ENCODE measurements at regions not wholly inside any gene's neighbourhood (a gene's known extent, or its start where the extent isn't known, plus 50 kb on each side); places are given as distances from the start of the nearest gene placed in this dataset.

GRCh38 chr10:9305018-9305655, 1250.6 kb downstream of the GATA3 start:
- H3F3A ChIP-seq (ENCODE audit: insufficient read depth): no peaks in the 10 kb centered on the region
- TF ChIP-seq EZH2phosphoT487 (conservative IDR thresholded peaks at IDR 0.05; ENCODE audit: low read length) (no peak), CTCF (IDR thresholded peaks at IDR 0.05; ENCODE audit: insufficient read depth, low read length, poor library complexity, severe bottlenecking) (peak; percentile 39)
- no peak overlapping the region for H2AFZ ChIP-seq (ENCODE audit: low read depth, low read length, severe bottlenecking)
- H3K79me2 ChIP-seq (ENCODE audit: insufficient read depth, low read length): no peaks in the 10 kb centered on the region
- H3K27me3 ChIP-seq (ENCODE audit: low read length): no peaks in the 10 kb centered on the region
- H3K4me2 ChIP-seq (ENCODE audit: low read depth, low read length, poor library complexity, severe bottlenecking): no peak overlapping the region
- no peaks in the 10 kb centered on the region for H3K9me2 ChIP-seq (replicated peaks; ENCODE audit: insufficient read depth, low read length)
- H4K20me1 ChIP-seq (ENCODE audit: low read depth, low read length): no peaks in the 10 kb centered on the region
- H3K36me3 ChIP-seq (ENCODE audit: low read length): no peaks in the 10 kb centered on the region
- no peak overlapping the region for H3K4me3 ChIP-seq (ENCODE audit: insufficient read depth, low read length, poor library complexity, severe bottlenecking)
- H3K9me3 ChIP-seq (ENCODE audit: insufficient read depth, low read length): no peaks in the 10 kb centered on the region
- H3K9ac ChIP-seq (ENCODE audit: low read length): no peak overlapping the region
- H3K27ac ChIP-seq (ENCODE audit: low read depth, low read length): no peak overlapping the region

- no peak overlapping the region for H2AFZ ChIP-seq (ENCODE audit: low read depth, low read length, severe bottlenecking)
- no peaks in the 10 kb centered on the region for H3K79me2 ChIP-seq (ENCODE audit: insufficient read depth, low read length)
- H3K9me3 ChIP-seq (ENCODE audit: insufficient read depth, low read length): no peaks in the 10 kb centered on the region
- H3K27me3 ChIP-seq (ENCODE audit: low read length): no peaks in the 10 kb centered on the region
- H3F3A ChIP-seq (ENCODE audit: insufficient read depth): no peaks in the 10 kb centered on the region
- no peak overlapping the region for H3K9ac ChIP-seq (ENCODE audit: low read length)
- no peak for TF ChIP-seq CTCF (IDR thresholded peaks at IDR 0.05; ENCODE audit: insufficient read depth, low read length, poor library complexity, severe bottlenecking)
- TF ChIP-seq EZH2phosphoT487 (conservative IDR thresholded peaks at IDR 0.05; ENCODE audit: low read length): no peak
- no peaks in the 10 kb centered on the region for H3K9me2 ChIP-seq (replicated peaks; ENCODE audit: insufficient read depth, low read length)
- no peaks in the 10 kb centered on the region for H4K20me1 ChIP-seq (ENCODE audit: low read depth, low read length)
- no peak overlapping the region for H3K4me3 ChIP-seq (ENCODE audit: insufficient read depth, low read length, poor library complexity, severe bottlenecking)
- H3K36me3 ChIP-seq (ENCODE audit: low read length): no peaks in the 10 kb centered on the region
- no peak overlapping the region for H3K4me2 ChIP-seq (ENCODE audit: low read depth, low read length, poor library complexity, severe bottlenecking)
- no peak overlapping the region for H3K27ac ChIP-seq (ENCODE audit: low read depth, low read length)
Observed at GRCh38 chr10:9311702-9312499, 1257.4 kb downstream of the GATA3 start.

- no peaks in the 10 kb centered on the region for H3K36me3 ChIP-seq (ENCODE audit: low read length)
- no peaks in the 10 kb centered on the region for H3F3A ChIP-seq (ENCODE audit: insufficient read depth)
- H2AFZ ChIP-seq (ENCODE audit: low read depth, low read length, severe bottlenecking): no peak overlapping the region
- TF ChIP-seq CTCF (IDR thresholded peaks at IDR 0.05; ENCODE audit: insufficient read depth, low read length, poor library complexity, severe bottlenecking) (no peak), EZH2phosphoT487 (conservative IDR thresholded peaks at IDR 0.05; ENCODE audit: low read length) (no peak)
- no peaks in the 10 kb centered on the region for H3K9me2 ChIP-seq (replicated peaks; ENCODE audit: insufficient read depth, low read length)
- H4K20me1 ChIP-seq (ENCODE audit: low read depth, low read length): no peaks in the 10 kb centered on the region
- no peak overlapping the region for H3K9ac ChIP-seq (ENCODE audit: low read length)
- no peak overlapping the region for H3K4me2 ChIP-seq (ENCODE audit: low read depth, low read length, poor library complexity, severe bottlenecking)
- no peaks in the 10 kb centered on the region for H3K27me3 ChIP-seq (ENCODE audit: low read length)
- no peaks in the 10 kb centered on the region for H3K79me2 ChIP-seq (ENCODE audit: insufficient read depth, low read length)
- no peak overlapping the region for H3K4me3 ChIP-seq (ENCODE audit: insufficient read depth, low read length, poor library complexity, severe bottlenecking)
- no peak overlapping the region for H3K27ac ChIP-seq (ENCODE audit: low read depth, low read length)
- no peaks in the 10 kb centered on the region for H3K9me3 ChIP-seq (ENCODE audit: insufficient read depth, low read length)
Observed at GRCh38 chr10:9315292-9315691, 1260.8 kb downstream of the GATA3 start.
